ENCODE measurements at regions not wholly inside any gene's neighbourhood (a gene's known extent, or its start where the extent isn't known, plus 50 kb on each side); places are given as distances from the start of the nearest gene placed in this dataset.

DNA sequence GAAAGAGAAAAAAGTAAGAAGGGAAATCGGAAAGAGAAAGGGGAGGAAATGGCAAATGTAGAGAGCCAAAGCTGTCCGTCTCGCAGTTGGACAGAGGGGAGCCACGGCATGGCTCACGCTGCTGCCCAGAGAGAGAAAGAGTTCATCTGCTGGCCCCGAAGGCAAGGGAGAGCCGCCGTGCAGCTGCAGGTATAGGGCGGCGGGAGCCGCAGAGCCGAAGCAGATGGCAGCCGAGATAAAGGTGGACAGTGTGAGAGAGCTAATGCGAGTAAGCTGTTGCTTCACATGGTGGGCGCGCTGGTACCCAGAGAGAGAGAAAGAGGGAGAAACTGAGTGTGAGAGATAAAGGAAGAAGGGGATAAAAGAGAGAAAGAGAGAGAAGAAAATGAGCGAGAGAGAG lies 188.4 kb upstream of the PPP1R26 start:
- TF ChIP-seq, protein P1, sequence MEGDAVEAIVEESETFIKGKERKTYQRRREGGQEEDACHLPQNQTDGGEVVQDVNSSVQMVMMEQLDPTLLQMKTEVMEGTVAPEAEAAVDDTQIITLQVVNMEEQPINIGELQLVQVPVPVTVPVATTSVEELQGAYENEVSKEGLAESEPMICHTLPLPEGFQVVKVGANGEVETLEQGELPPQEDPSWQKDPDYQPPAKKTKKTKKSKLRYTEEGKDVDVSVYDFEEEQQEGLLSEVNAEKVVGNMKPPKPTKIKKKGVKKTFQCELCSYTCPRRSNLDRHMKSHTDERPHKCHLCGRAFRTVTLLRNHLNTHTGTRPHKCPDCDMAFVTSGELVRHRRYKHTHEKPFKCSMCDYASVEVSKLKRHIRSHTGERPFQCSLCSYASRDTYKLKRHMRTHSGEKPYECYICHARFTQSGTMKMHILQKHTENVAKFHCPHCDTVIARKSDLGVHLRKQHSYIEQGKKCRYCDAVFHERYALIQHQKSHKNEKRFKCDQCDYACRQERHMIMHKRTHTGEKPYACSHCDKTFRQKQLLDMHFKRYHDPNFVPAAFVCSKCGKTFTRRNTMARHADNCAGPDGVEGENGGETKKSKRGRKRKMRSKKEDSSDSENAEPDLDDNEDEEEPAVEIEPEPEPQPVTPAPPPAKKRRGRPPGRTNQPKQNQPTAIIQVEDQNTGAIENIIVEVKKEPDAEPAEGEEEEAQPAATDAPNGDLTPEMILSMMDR (IDR thresholded peaks at IDR 0.05; ENCODE audit: insufficient read depth, low read length), result no peak
- TF ChIP-seq GABPA (IDR thresholded peaks at IDR 0.05; ENCODE audit: low read depth), result no peak
